OCI-LY1 (cell line): ENCODE measurements at regions not wholly inside any gene's neighbourhood (a gene's known extent, or its start where the extent isn't known, plus 50 kb on each side); places are given as distances from the start of the nearest gene placed in this dataset.

Experiments used
- EZH2 ChIP-seq: fragments of 200-600 bp; sonication (generic), shearing (Covaris generic); IDR thresholded peaks from 2 replicates; pipeline ENCODE4 v1.8.0; 2017; ENCODE audit warnings: borderline replicate concordance, mixed run types, mild to moderate bottlenecking, antibody characterized with exemption, low read length, moderate library complexity, mixed read lengths
- TF ChIP-seq, protein P1 (sequence below): fragments of 200-600 bp; sonication (generic), shearing (Covaris generic); IDR thresholded peaks from 2 replicates; pipeline ENCODE4 v1.5.1; 2017; ENCODE audit warnings: mild to moderate bottlenecking, antibody characterized with exemption, low read length, moderate library complexity, mixed read lengths

DNA sequence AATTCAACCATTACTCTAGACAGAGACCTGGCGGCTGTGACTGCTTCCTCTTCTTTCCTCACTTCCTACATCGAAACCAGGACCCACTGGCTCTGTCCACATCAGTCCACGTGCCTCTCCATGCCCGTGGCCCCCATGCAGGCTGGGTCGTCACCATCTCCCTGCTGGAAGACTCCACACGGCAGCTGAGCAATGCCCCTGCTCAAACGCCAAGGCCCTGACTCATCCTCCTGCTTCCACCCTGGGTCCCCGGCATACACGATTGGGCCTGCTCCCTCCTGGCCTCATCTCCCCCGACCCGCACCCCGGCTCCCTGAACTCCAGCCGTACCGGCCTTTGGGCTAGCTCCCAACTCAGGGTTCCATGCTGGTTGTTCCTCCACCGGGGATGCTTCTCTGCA is 67.2 kb upstream of the IER5L start:
- TF ChIP-seq, protein P1, sequence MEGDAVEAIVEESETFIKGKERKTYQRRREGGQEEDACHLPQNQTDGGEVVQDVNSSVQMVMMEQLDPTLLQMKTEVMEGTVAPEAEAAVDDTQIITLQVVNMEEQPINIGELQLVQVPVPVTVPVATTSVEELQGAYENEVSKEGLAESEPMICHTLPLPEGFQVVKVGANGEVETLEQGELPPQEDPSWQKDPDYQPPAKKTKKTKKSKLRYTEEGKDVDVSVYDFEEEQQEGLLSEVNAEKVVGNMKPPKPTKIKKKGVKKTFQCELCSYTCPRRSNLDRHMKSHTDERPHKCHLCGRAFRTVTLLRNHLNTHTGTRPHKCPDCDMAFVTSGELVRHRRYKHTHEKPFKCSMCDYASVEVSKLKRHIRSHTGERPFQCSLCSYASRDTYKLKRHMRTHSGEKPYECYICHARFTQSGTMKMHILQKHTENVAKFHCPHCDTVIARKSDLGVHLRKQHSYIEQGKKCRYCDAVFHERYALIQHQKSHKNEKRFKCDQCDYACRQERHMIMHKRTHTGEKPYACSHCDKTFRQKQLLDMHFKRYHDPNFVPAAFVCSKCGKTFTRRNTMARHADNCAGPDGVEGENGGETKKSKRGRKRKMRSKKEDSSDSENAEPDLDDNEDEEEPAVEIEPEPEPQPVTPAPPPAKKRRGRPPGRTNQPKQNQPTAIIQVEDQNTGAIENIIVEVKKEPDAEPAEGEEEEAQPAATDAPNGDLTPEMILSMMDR: no peak
- TF ChIP-seq EZH2: no peak
